Neural progenitor cell (in vitro differentiated cells): ENCODE measurements at regions not wholly inside any gene's neighbourhood (a gene's known extent, or its start where the extent isn't known, plus 50 kb on each side); places are given as distances from the start of the nearest gene placed in this dataset.

Experiments used
- EZH2 ChIP-seq: fragments of 200-600 bp; sonication (generic); IDR thresholded peaks from 2 replicates; pipeline ENCODE4 v1.6.1; 2017; ENCODE audit warnings: antibody characterized with exemption, mild to moderate bottlenecking, moderate library complexity
- TF ChIP-seq, protein P1 (sequence below): fragments of 200-600 bp; sonication (generic); IDR thresholded peaks from 2 replicates; pipeline ENCODE4 v1.5.1; 2017; ENCODE audit warnings: antibody characterized with exemption, mild to moderate bottlenecking

DNA sequence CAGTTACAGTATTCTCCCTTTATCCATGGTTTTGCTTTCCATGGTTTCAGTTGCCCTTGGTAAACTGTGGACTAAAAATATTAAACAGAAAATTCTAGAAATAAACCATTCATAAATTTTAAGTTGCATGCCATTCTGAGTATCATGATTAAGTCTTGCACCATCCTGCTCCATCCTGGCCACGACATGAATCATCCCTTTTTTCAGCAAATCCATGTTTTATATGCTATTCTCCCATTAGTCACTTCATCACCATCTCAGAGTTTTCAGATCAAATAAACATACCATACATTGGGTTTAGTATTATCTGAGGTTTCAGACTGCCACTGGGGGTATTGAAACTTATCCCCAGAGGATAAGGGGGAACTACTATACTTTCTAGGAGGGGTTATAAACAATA is 234.4 kb upstream of the ATP10B start:
- TF ChIP-seq, protein P1, sequence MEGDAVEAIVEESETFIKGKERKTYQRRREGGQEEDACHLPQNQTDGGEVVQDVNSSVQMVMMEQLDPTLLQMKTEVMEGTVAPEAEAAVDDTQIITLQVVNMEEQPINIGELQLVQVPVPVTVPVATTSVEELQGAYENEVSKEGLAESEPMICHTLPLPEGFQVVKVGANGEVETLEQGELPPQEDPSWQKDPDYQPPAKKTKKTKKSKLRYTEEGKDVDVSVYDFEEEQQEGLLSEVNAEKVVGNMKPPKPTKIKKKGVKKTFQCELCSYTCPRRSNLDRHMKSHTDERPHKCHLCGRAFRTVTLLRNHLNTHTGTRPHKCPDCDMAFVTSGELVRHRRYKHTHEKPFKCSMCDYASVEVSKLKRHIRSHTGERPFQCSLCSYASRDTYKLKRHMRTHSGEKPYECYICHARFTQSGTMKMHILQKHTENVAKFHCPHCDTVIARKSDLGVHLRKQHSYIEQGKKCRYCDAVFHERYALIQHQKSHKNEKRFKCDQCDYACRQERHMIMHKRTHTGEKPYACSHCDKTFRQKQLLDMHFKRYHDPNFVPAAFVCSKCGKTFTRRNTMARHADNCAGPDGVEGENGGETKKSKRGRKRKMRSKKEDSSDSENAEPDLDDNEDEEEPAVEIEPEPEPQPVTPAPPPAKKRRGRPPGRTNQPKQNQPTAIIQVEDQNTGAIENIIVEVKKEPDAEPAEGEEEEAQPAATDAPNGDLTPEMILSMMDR = no peak
- no peak for TF ChIP-seq EZH2
